Hematopoietic multipotent progenitor cell treated with erythropoietin and hydrocortisone succinate and interleukin-3 and kit ligand, for 15 days (in vitro differentiated cells): ENCODE measurements at regions not wholly inside any gene's neighbourhood (a gene's known extent, or its start where the extent isn't known, plus 50 kb on each side); places are given as distances from the start of the nearest gene placed in this dataset.
A peak's percentile ranks its signal among the peaks of the same experiment; 100 is the strongest.

ENCODE experiments used
- DNase-seq: peaks from one replicate; pipeline ENCODE4 v3.0.0-alpha.2; 2015; ENCODE audit warnings: low spot score

- DNase-seq: no peak
These were observed 187.2 kb downstream of the REEP3 start for GRCh38 chr10:63708421-63708820.

- DNase-seq: no peak
These were observed 189.5 kb downstream of the REEP3 start for GRCh38 chr10:63710703-63711102.

GRCh38 chr10:63711361-63711760 is 190.2 kb downstream of the REEP3 start:
- no peak for DNase-seq

GRCh38 chr10:63711867-63712716 is 190.9 kb downstream of the REEP3 start:
- DNase-seq: peak; percentile 13

GRCh38 chr10:63712717-63713115 is 191.5 kb downstream of the REEP3 start:
- DNase-seq: no peak

- DNase-seq: no peak
These were observed 192.3 kb downstream of the REEP3 start for GRCh38 chr10:63713191-63714144.

- DNase-seq: no peak
These were observed 194.9 kb downstream of the REEP3 start for GRCh38 chr10:63716016-63716580.

- DNase-seq: no peak
These were observed 196.0 kb downstream of the REEP3 start for GRCh38 chr10:63717027-63717715.

GRCh38 chr10:63718006-63718405 is 196.8 kb downstream of the REEP3 start:
- no peak for DNase-seq

- DNase-seq: no peak
These were observed 197.2 kb downstream of the REEP3 start for GRCh38 chr10:63718421-63718820.

GRCh38 chr10:63719226-63719856 is 198.1 kb downstream of the REEP3 start:
- no peak for DNase-seq

GRCh38 chr10:63720072-63720537 is 198.9 kb downstream of the REEP3 start:
- DNase-seq: peak; percentile 68

- no peak for DNase-seq
These were observed 199.5 kb downstream of the REEP3 start for GRCh38 chr10:63720676-63721075.

- no peak for DNase-seq
These were observed 201.3 kb downstream of the REEP3 start for GRCh38 chr10:63722537-63722936.

GRCh38 chr10:63723320-63723719 is 202.1 kb downstream of the REEP3 start:
- DNase-seq: no peak

- no peak for DNase-seq
These were observed 202.5 kb downstream of the REEP3 start for GRCh38 chr10:63723741-63724140.

GRCh38 chr10:63724922-63725321 is 203.7 kb downstream of the REEP3 start:
- DNase-seq: no peak

GRCh38 chr10:63726867-63727266 is 205.7 kb downstream of the REEP3 start:
- no peak for DNase-seq

GRCh38 chr10:63727636-63728035 is 206.4 kb downstream of the REEP3 start:
- DNase-seq: no peak

GRCh38 chr10:63735305-63735704 is 214.1 kb downstream of the REEP3 start:
- DNase-seq: no peak

- DNase-seq: no peak
These were observed 217.2 kb downstream of the REEP3 start for GRCh38 chr10:63738410-63738809.
